IMR-90 (cell line): ENCODE measurements at regions not wholly inside any gene's neighbourhood (a gene's known extent, or its start where the extent isn't known, plus 50 kb on each side); places are given as distances from the start of the nearest gene placed in this dataset.

Source experiments
- ATAC-seq: fragments of 200-7000 bp; cut with Tn5 transposase; 2 replicates; pipeline ENCODE4 v1.9.1; 2020; ENCODE audit warnings: low read depth, mild to moderate bottlenecking, moderate library complexity
- BruUV-seq: library from RNA; stranded (reverse); fragments of 400-500 nt; replicated peaks from 2 replicates; lab custom pipeline; 2021; lab: Mats Ljungman, UMichigan
- CTCF ChIA-PET: fragments of 300-600 bp; formaldehyde crosslinking; extraction: SDS; loops from one replicate; lab custom pipeline; 2021; ENCODE audit warnings: antibody characterized with exemption; lab: Yijun Ruan, JAX
- POLR2A ChIA-PET: fragments of 300-600 bp; sonication (Branson Sonifier 250); formaldehyde crosslinking; loops from one replicate; lab custom pipeline; 2022; ENCODE audit warnings: antibody characterized with exemption; ENCODE audit not compliant: unreplicated experiment; lab: Charles Lee
- DNase-seq: peaks from one replicate; pipeline ENCODE4 v3.0.0; 2013
- H2AFZ ChIP-seq: replicated peaks from 2 replicates; pipeline ENCODE3; 2013; ENCODE audit warnings: low read length, mild to moderate bottlenecking; ENCODE audit not compliant: poor library complexity
- H2AK5ac ChIP-seq: 2 replicates; pipeline ENCODE4 v1.6.1; 2013; ENCODE audit warnings: low read depth, low read length, inconsistent platforms
- H2AK9ac ChIP-seq: replicated peaks from 2 replicates; pipeline ENCODE3; 2013; ENCODE audit warnings: mild to moderate bottlenecking, low read depth, low read length, moderate library complexity; ENCODE audit not compliant: poor library complexity
- H2BK120ac ChIP-seq: 2 replicates; pipeline ENCODE4 v1.6.1; 2013; ENCODE audit warnings: low read depth, low read length, inconsistent platforms
- H2BK15ac ChIP-seq: 3 replicates; pipeline ENCODE4 v1.6.1; 2013; ENCODE audit warnings: low read depth, low read length, inconsistent platforms
- H2BK20ac ChIP-seq: 2 replicates; pipeline ENCODE4 v1.6.1; 2013; ENCODE audit warnings: low read depth, mild to moderate bottlenecking, inconsistent platforms, low read length, moderate library complexity
- H2BK5ac ChIP-seq: 2 replicates; pipeline ENCODE4 v1.6.1; 2013; ENCODE audit warnings: mild to moderate bottlenecking, low read depth, low read length, inconsistent platforms; ENCODE audit not compliant: poor library complexity, severe bottlenecking
- H3K14ac ChIP-seq: replicated peaks from 2 replicates; pipeline ENCODE4 v1.6.1; 2013; ENCODE audit warnings: low read depth, low read length, inconsistent platforms
- H3K18ac ChIP-seq: 2 replicates; pipeline ENCODE4 v1.6.1; 2013; ENCODE audit warnings: low read depth, low read length, control low read depth
- H3K23ac ChIP-seq: 2 replicates; pipeline ENCODE4 v1.6.1; 2013; ENCODE audit warnings: low read depth, low read length, inconsistent platforms
- H3K27ac ChIP-seq: 2 replicates; pipeline ENCODE4 v1.5.1; 2013; ENCODE audit warnings: mild to moderate bottlenecking, control low read depth, low read length; ENCODE audit not compliant: insufficient read depth
- H3K27me3 ChIP-seq: 2 replicates; pipeline ENCODE4 v1.6.1; 2013; ENCODE audit warnings: low read length; ENCODE audit not compliant: control insufficient read depth, insufficient read depth
- H3K36me3 ChIP-seq: 2 replicates; pipeline ENCODE4 v1.6.1; 2013; ENCODE audit warnings: low read length, mixed read lengths; ENCODE audit not compliant: control insufficient read depth, insufficient read depth
- H3K4ac ChIP-seq: 2 replicates; pipeline ENCODE4 v1.6.1; 2013; ENCODE audit warnings: low read depth, low read length, inconsistent platforms
- H3K4me1 ChIP-seq: 2 replicates; pipeline ENCODE4 v1.6.1; 2013; ENCODE audit warnings: low read length, mixed read lengths; ENCODE audit not compliant: control insufficient read depth, insufficient read depth
- H3K4me2 ChIP-seq: 2 replicates; pipeline ENCODE4 v1.6.1; 2013; ENCODE audit warnings: low read depth, mild to moderate bottlenecking, control low read depth, low read length, moderate library complexity
- H3K4me3 ChIP-seq: 2 replicates; pipeline ENCODE4 v1.5.1; 2013; ENCODE audit warnings: low read depth, mild to moderate bottlenecking, control low read depth, low read length, moderate library complexity; ENCODE audit not compliant: insufficient read depth
- H3K56ac ChIP-seq: 2 replicates; pipeline ENCODE4 v1.6.1; 2013; ENCODE audit warnings: low read length, inconsistent platforms; ENCODE audit not compliant: insufficient read depth; ENCODE audit errors: extremely low read depth
- H3K79me1 ChIP-seq, 2 experiments: 2 replicates each; pipeline ENCODE4 v1.6.1; 2013; ENCODE audit warnings: low read length in 2 of 2, inconsistent platforms in 1 of 2, low read depth in 1 of 2
- H3K9ac ChIP-seq: 2 replicates; pipeline ENCODE4 v1.6.1; 2013; ENCODE audit warnings: low read depth, low read length, control low read depth
- H3K9me1 ChIP-seq: 2 replicates; pipeline ENCODE4 v1.6.1; 2013; ENCODE audit warnings: low read length, inconsistent platforms; ENCODE audit not compliant: insufficient read depth
- H3K9me3 ChIP-seq: 2 replicates; pipeline ENCODE4 v1.6.1; 2013; ENCODE audit warnings: low read length; ENCODE audit not compliant: control insufficient read depth, insufficient read depth
- H4K20me1 ChIP-seq: 2 replicates; pipeline ENCODE4 v1.6.1; 2013; ENCODE audit warnings: low read length, inconsistent platforms; ENCODE audit not compliant: insufficient read depth
- H4K5ac ChIP-seq: 2 replicates; pipeline ENCODE4 v1.6.1; 2013; ENCODE audit warnings: mild to moderate bottlenecking, low read depth, low read length, control low read depth
- H4K8ac ChIP-seq, 2 experiments: 2 replicates each; pipeline ENCODE4 v1.6.1; 2013; ENCODE audit warnings: low read depth in 2 of 2, low read length in 2 of 2, control low read depth in 1 of 2, inconsistent platforms in 1 of 2
- H4K91ac ChIP-seq: 2 replicates; pipeline ENCODE4 v1.6.1; 2013; ENCODE audit warnings: low read depth, low read length, inconsistent platforms; ENCODE audit not compliant: insufficient read depth
- BHLHE40 ChIP-seq: fragments of 150-350 bp; IDR thresholded peaks from 2 replicates; pipeline ENCODE4 v1.6.1; 2016; ENCODE audit warnings: mild to moderate bottlenecking, low read depth, low read length
- CEBPB ChIP-seq: IDR thresholded peaks from 2 replicates; pipeline ENCODE4 v1.6.1; 2012; ENCODE audit warnings: low read depth, low read length, improper control_type of control experiment
- CTCF ChIP-seq: conservative IDR thresholded peaks from 2 replicates; pipeline ENCODE4 v1.5.1; 2012; ENCODE audit warnings: mild to moderate bottlenecking, low read depth, low read length, improper control_type of control experiment
- ELK1 ChIP-seq: fragments of 150-350 bp; IDR thresholded peaks from 2 replicates; pipeline ENCODE4 v1.6.1; 2016; ENCODE audit warnings: low read depth, mild to moderate bottlenecking, low read length, moderate library complexity, borderline replicate concordance
- RCOR1 ChIP-seq: IDR thresholded peaks from 2 replicates; pipeline ENCODE4 v1.6.1; 2012; ENCODE audit warnings: mild to moderate bottlenecking, low read length, improper control_type of control experiment; ENCODE audit not compliant: insufficient replicate concordance
- WGBS, 2 experiments: methylation state at CpG; one replicate each; pipeline versions ENCODE4 v1.1.5 to v1.1.7; 2013; ENCODE audit warnings: missing lambda C conversion rate in 2 of 2; ENCODE audit not compliant: insufficient read length in 1 of 2; ENCODE audit errors: extremely low coverage in 2 of 2; 5-methylcytosine and 5-hydroxymethylcytosine counted together
- dilution Hi-C: fragments of 300-500 bp; cut with HindIII; formaldehyde crosslinking; loops from one replicate; pipeline ENCODE4 v1.14.3; 2018; ENCODE audit warnings: low sequenced_read_pairs; ENCODE audit not compliant: unreplicated experiment
- in situ Hi-C: fragments of 300-500 bp; cut with MboI; formaldehyde crosslinking; loops from 3 replicates; pipeline ENCODE4 v1.14.3; 2019; ENCODE audit warnings: low sequenced_read_pairs, inconsistent platforms, mixed read lengths
- intact Hi-C: fragments of 100-400 bp; cut with micrococcal nuclease; formaldehyde crosslinking; loops from 2 replicates; pipeline ENCODE4 v1.10.0; 2022

- Histone ChIP-seq H3K9ac (no peak overlapping the region), H3K14ac (no peak overlapping the region), H3K4ac (no peak overlapping the region), H3K4me2 (no peak overlapping the region), H2AK5ac (no peak overlapping the region), H3K18ac (no peak overlapping the region), H4K5ac (no peak overlapping the region), H4K8ac (no peak overlapping the region), H4K20me1 (no peaks in the 10 kb centered on the region), H3K36me3 (no peaks in the 10 kb centered on the region), H2AFZ (no peak overlapping the region), H3K27me3 (no peaks in the 10 kb centered on the region), H2BK15ac (no peak overlapping the region), H2AK9ac (no peak overlapping the region), H4K91ac (no peak overlapping the region), H3K9me3 (no peaks in the 10 kb centered on the region), H3K27ac (no peak overlapping the region), H3K79me1 (no peaks in the 10 kb centered on the region), H3K9me1 (no peaks in the 10 kb centered on the region), H3K4me3 (no peak overlapping the region), H3K4me1 (no peaks in the 10 kb centered on the region), H3K56ac (no peak overlapping the region), H2BK20ac (no peak overlapping the region), H2BK5ac (no peak overlapping the region), H2BK120ac (no peak overlapping the region), H3K23ac (no peak overlapping the region)
- ATAC-seq (no peak), DNase-seq (no peak)
- no peak for TF ChIP-seq CEBPB
- no peak for TF ChIP-seq RCOR1
- TF ChIP-seq BHLHE40, result no peak
- no peak for TF ChIP-seq CTCF
- TF ChIP-seq ELK1, result no peak
- intact Hi-C loops, result no loop called here
- ChIA-PET CTCF (no interaction called here), POLR2A (no interaction called here)
- no CpG with 5 or more reads among the region's 1 CpG for WGBS, 2 experiments
- in situ Hi-C loops, result no loop called here
- dilution Hi-C loops, result no loop called here
- BruUV-seq, result no TSS peak
Observed at GRCh38 chr5:61924251-61924650, 381.8 kb upstream of the KIF2A start.
